ENCODE measurements at regions not wholly inside any gene's neighbourhood (a gene's known extent, or its start where the extent isn't known, plus 50 kb on each side); places are given as distances from the start of the nearest gene placed in this dataset.

DNA sequence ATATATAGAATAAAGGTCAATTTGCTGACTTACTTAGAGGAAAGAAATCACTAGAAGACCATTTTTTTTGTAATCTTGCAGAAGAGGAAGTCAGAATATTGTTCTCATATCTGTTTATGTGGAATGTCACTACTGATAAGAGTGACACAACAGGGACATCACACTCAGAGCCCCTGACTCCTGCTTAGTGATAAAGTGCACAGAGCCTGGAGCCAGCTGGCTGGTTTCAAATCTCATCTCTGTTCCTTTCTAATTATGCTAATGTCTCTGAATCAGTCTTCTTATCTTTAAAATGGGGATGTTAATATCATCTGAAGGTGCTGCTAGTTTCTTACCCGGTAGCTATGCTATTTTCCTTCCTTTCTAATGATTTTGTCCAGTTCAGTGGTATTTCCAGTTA, 58.6 kb upstream of the LIFR start:
- no peak for TF ChIP-seq EZH2 (IDR thresholded peaks at IDR 0.05; ENCODE audit: insufficient read depth, poor library complexity, severe bottlenecking)
- TF ChIP-seq EZH2phosphoT487 (IDR thresholded peaks at IDR 0.05; ENCODE audit: insufficient read depth, low read depth): no peak
